ENCODE measurements at regions not wholly inside any gene's neighbourhood (a gene's known extent, or its start where the extent isn't known, plus 50 kb on each side); places are given as distances from the start of the nearest gene placed in this dataset.

DNA sequence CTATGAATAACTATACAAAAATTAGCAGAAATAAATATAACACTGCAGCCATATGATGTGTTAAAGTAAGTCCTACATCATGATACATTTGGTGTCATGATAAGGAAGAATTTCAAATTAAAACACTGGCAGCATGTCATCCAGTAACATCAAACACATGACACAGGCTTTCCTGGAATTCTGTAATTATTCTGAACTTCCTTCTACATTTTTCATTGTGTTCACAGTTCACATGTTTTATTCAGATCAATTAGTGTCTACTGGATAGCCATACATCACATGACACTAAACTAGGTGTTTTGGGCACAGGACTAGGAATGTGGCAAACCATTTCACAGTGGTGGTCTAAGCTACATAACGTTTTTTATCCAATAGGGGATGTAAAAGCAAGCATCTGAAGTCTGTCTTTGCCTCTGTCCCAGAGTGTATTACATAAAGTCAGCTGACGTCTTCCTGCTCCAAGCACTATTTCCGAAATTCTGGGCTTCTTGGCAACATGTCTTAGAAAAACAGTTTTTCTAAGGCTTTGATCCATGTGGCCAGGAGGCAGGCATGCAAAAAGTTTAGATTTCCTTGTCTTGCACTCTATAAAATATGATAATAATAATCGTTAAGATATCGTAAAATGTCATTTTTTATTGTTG, 707.9 kb downstream of the CENPC start:
- H3K4me2 ChIP-seq (ENCODE audit: extremely low read depth, insufficient read depth, low read length) = no peak overlapping the region
- no peak for DNase-seq (ENCODE audit: low read depth in 2 of 2)
- H3K9ac ChIP-seq (ENCODE audit: insufficient read depth, low read length) = no peak overlapping the region
- H3K79me2 ChIP-seq (ENCODE audit: control insufficient read depth, insufficient read depth, low read length) = no peaks in the 10 kb centered on the region
- H3K4me3 ChIP-seq (replicated peaks in 1 of 4; ENCODE audit: control extremely low read depth in 1 of 4, insufficient read depth in 1 of 4, low read depth in 3 of 4, low read length in 4 of 4) = no peak overlapping the region
- no peaks in the 10 kb centered on the region for H3K4me1 ChIP-seq (ENCODE audit: control insufficient read depth, extremely low read depth, insufficient read depth, low read length)
- H3K9me3 ChIP-seq (ENCODE audit: control insufficient read depth, insufficient read depth, low read depth, low read length) = no peaks in the 10 kb centered on the region
- no peaks in the 10 kb centered on the region for H4K20me1 ChIP-seq (ENCODE audit: control insufficient read depth, extremely low read depth, insufficient read depth, low read length)
- TF ChIP-seq EZH2 (IDR thresholded peaks at IDR 0.05; ENCODE audit: low read length, missing control alignments) = no peak
- TF ChIP-seq, protein P1, sequence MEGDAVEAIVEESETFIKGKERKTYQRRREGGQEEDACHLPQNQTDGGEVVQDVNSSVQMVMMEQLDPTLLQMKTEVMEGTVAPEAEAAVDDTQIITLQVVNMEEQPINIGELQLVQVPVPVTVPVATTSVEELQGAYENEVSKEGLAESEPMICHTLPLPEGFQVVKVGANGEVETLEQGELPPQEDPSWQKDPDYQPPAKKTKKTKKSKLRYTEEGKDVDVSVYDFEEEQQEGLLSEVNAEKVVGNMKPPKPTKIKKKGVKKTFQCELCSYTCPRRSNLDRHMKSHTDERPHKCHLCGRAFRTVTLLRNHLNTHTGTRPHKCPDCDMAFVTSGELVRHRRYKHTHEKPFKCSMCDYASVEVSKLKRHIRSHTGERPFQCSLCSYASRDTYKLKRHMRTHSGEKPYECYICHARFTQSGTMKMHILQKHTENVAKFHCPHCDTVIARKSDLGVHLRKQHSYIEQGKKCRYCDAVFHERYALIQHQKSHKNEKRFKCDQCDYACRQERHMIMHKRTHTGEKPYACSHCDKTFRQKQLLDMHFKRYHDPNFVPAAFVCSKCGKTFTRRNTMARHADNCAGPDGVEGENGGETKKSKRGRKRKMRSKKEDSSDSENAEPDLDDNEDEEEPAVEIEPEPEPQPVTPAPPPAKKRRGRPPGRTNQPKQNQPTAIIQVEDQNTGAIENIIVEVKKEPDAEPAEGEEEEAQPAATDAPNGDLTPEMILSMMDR (conservative IDR thresholded peaks at IDR 0.05 in 1 of 2, IDR thresholded peaks at IDR 0.05 in 1 of 2; ENCODE audit: low read depth in 1 of 2, low read length in 2 of 2) = no peak
- H3K36me3 ChIP-seq (ENCODE audit: control insufficient read depth, insufficient read depth, low read length) = no peaks in the 10 kb centered on the region
- H3K27me3 ChIP-seq (ENCODE audit: control insufficient read depth, insufficient read depth, low read length) = no peaks in the 10 kb centered on the region
- no peak overlapping the region for H2AFZ ChIP-seq (ENCODE audit: low read length)
- H3K27ac ChIP-seq (ENCODE audit: insufficient read depth, low read length) = no peak overlapping the region

DNA sequence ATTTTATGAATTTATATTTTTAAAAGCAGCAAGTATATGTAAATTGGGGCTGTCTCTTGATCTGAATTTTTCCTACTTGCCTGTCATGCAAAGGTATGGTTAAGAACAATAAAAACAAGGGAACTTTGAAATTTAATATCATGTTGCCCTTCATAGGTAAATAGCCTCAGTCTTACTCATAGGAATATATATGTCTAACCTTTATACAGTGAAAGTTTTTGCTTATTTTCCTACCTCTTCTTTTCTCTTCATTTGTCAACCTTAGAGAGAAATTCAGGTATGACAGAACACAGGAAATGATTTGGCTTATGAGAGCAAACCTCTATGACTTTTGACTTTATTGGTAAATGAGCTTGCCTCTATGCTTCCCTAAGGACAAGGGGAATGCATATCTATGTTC, 716.0 kb downstream of the CENPC start:
- TF ChIP-seq, protein P1 (conservative IDR thresholded peaks at IDR 0.05 in 1 of 2, IDR thresholded peaks at IDR 0.05 in 1 of 2; ENCODE audit: low read depth in 1 of 2, low read length in 2 of 2) = no peak
- no peak for TF ChIP-seq EZH2 (IDR thresholded peaks at IDR 0.05; ENCODE audit: low read length, missing control alignments)
- Histone ChIP-seq H3K36me3 (ENCODE audit: control insufficient read depth, insufficient read depth, low read length) (no peaks in the 10 kb centered on the region), H3K79me2 (ENCODE audit: control insufficient read depth, insufficient read depth, low read length) (no peaks in the 10 kb centered on the region), H3K27me3 (ENCODE audit: control insufficient read depth, insufficient read depth, low read length) (no peaks in the 10 kb centered on the region), H3K4me3 (replicated peaks in 1 of 4; ENCODE audit: control extremely low read depth in 1 of 4, insufficient read depth in 1 of 4, low read depth in 3 of 4, low read length in 4 of 4) (no peak overlapping the region), H3K27ac (ENCODE audit: insufficient read depth, low read length) (no peak overlapping the region), H3K9me3 (ENCODE audit: control insufficient read depth, insufficient read depth, low read depth, low read length) (no peaks in the 10 kb centered on the region), H3K4me1 (ENCODE audit: control insufficient read depth, extremely low read depth, insufficient read depth, low read length) (no peaks in the 10 kb centered on the region), H3K4me2 (ENCODE audit: extremely low read depth, insufficient read depth, low read length) (no peak overlapping the region), H4K20me1 (ENCODE audit: control insufficient read depth, extremely low read depth, insufficient read depth, low read length) (no peaks in the 10 kb centered on the region), H3K9ac (ENCODE audit: insufficient read depth, low read length) (no peak overlapping the region), H2AFZ (ENCODE audit: low read length) (no peak overlapping the region)
- no peak for DNase-seq (ENCODE audit: low read depth in 2 of 2)

DNA sequence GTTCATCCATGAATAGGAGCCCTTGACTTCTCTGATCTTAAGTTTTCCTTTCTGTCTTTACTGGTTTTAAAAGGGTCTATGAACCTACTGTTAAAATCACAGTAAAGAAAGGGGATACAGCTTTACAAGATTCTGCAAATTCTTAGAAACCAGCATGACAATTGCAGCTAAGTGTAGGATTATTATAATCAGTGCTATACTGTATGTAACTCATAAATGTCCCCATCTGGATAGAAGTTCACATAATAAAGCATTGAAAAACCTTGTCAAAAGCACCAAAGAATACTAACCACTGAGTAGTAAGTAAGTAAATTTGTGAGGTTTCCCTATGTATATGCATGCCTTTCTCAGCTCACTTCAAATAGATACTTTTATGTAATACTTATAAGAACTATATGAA, 724.6 kb downstream of the CENPC start:
- H3K79me2 ChIP-seq (ENCODE audit: control insufficient read depth, insufficient read depth, low read length) = no peaks in the 10 kb centered on the region
- no peak for DNase-seq (ENCODE audit: low read depth in 2 of 2)
- H3K4me2 ChIP-seq (ENCODE audit: extremely low read depth, insufficient read depth, low read length) = no peak overlapping the region
- no peaks in the 10 kb centered on the region for H4K20me1 ChIP-seq (ENCODE audit: control insufficient read depth, extremely low read depth, insufficient read depth, low read length)
- no peaks in the 10 kb centered on the region for H3K9me3 ChIP-seq (ENCODE audit: control insufficient read depth, insufficient read depth, low read depth, low read length)
- no peaks in the 10 kb centered on the region for H3K4me1 ChIP-seq (ENCODE audit: control insufficient read depth, extremely low read depth, insufficient read depth, low read length)
- no peak overlapping the region for H2AFZ ChIP-seq (ENCODE audit: low read length)
- no peaks in the 10 kb centered on the region for H3K27me3 ChIP-seq (ENCODE audit: control insufficient read depth, insufficient read depth, low read length)
- no peak overlapping the region for H3K27ac ChIP-seq (ENCODE audit: insufficient read depth, low read length)
- H3K4me3 ChIP-seq (replicated peaks in 1 of 4; ENCODE audit: control extremely low read depth in 1 of 4, insufficient read depth in 1 of 4, low read depth in 3 of 4, low read length in 4 of 4) = no peak overlapping the region
- no peaks in the 10 kb centered on the region for H3K36me3 ChIP-seq (ENCODE audit: control insufficient read depth, insufficient read depth, low read length)
- H3K9ac ChIP-seq (ENCODE audit: insufficient read depth, low read length) = no peak overlapping the region
- TF ChIP-seq, protein P1 (conservative IDR thresholded peaks at IDR 0.05 in 1 of 2, IDR thresholded peaks at IDR 0.05 in 1 of 2; ENCODE audit: low read depth in 1 of 2, low read length in 2 of 2) = no peak
- TF ChIP-seq EZH2 (IDR thresholded peaks at IDR 0.05; ENCODE audit: low read length, missing control alignments) = no peak
